ENCODE measurements at regions not wholly inside any gene's neighbourhood (a gene's known extent, or its start where the extent isn't known, plus 50 kb on each side); places are given as distances from the start of the nearest gene placed in this dataset.

DNA sequence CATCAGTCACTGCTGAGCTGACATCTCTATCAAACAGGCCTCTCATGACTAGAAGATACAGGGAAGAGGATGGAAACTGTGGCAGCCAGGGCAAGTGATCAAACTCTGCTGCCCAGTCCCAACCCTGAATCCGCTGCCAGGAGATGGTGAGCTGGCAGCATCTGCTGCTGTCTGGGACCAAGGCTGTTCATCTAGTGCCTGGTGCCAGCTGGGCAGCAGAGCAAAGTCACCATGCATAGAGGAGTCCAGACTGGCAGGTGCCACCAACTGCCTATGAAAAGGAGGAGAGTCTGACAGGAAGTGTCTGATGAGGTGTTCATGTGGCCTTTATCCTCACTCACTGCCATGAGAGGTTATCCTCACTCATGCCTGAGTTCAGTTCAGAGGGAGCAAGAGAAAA, 518.9 kb downstream of the MID1IP1 start:
- peaks cover 64% of the 10 kb centered on the region for H3K9me3 Mint-ChIP-seq
- no peaks in the 10 kb centered on the region for H3K4me1 Mint-ChIP-seq
- TF ChIP-seq, protein P1, sequence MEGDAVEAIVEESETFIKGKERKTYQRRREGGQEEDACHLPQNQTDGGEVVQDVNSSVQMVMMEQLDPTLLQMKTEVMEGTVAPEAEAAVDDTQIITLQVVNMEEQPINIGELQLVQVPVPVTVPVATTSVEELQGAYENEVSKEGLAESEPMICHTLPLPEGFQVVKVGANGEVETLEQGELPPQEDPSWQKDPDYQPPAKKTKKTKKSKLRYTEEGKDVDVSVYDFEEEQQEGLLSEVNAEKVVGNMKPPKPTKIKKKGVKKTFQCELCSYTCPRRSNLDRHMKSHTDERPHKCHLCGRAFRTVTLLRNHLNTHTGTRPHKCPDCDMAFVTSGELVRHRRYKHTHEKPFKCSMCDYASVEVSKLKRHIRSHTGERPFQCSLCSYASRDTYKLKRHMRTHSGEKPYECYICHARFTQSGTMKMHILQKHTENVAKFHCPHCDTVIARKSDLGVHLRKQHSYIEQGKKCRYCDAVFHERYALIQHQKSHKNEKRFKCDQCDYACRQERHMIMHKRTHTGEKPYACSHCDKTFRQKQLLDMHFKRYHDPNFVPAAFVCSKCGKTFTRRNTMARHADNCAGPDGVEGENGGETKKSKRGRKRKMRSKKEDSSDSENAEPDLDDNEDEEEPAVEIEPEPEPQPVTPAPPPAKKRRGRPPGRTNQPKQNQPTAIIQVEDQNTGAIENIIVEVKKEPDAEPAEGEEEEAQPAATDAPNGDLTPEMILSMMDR (conservative IDR thresholded peaks at IDR 0.05): no peak
- H3K27ac ChIP-seq (ENCODE audit: low read depth, low read length): no peak overlapping the region
- 100% methylated on average over 1 of the region's 1 CpG; no CpG with 5 or more reads in 1 of the 2 experiments for WGBS, 2 experiments (ENCODE audit: insufficient coverage in 1 of 2, insufficient read length in 1 of 2)
- H3K27ac Mint-ChIP-seq: no peak overlapping the region
- H3K4me3 ChIP-seq (ENCODE audit: low read length): no peak overlapping the region
- no peaks in the 10 kb centered on the region for H3K4me1 ChIP-seq (ENCODE audit: control insufficient read depth, insufficient read depth, low read length)
- no peak overlapping the region for H3K4me3 Mint-ChIP-seq
- no peaks in the 10 kb centered on the region for H3K27me3 Mint-ChIP-seq (ENCODE audit: insufficient read depth)
- H3K36me3 Mint-ChIP-seq (ENCODE audit: low read depth): no peaks in the 10 kb centered on the region
- H3K9me3 ChIP-seq (ENCODE audit: control insufficient read depth, low read length): no peaks in the 10 kb centered on the region
- H3K36me3 ChIP-seq (ENCODE audit: control insufficient read depth, insufficient read depth, low read length): no peaks in the 10 kb centered on the region
- no peak for DNase-seq
- H3K9ac ChIP-seq (ENCODE audit: extremely low read depth, low read length, poor library complexity, severe bottlenecking): no peak overlapping the region
- no peaks in the 10 kb centered on the region for H3K27me3 ChIP-seq (ENCODE audit: control insufficient read depth, insufficient read depth, low read length, poor library complexity, severe bottlenecking)

DNA sequence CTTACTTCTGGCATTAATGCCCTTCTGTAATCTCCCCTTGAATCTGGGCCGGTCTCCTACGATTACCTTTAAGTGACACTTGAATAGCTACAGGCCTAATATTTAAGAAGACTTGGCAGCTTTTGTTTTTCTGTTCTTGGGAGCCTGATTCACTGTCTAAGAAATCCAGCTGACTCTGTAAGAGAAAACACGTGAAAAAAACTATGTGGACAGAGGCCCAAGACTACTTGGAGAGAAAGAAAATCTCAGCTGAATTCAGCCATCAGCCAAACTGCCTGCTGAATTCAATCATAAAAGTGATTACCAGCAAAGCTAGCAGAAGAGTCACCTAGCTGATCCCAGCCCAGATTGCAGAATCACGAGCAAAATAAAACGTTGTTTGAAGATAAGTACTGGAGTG, 521.2 kb downstream of the MID1IP1 start:
- no peaks in the 10 kb centered on the region for H3K4me1 ChIP-seq (ENCODE audit: control insufficient read depth, insufficient read depth, low read length)
- H3K9me3 ChIP-seq (ENCODE audit: control insufficient read depth, low read length): no peaks in the 10 kb centered on the region
- no peak overlapping the region for H3K27ac ChIP-seq (ENCODE audit: low read depth, low read length)
- WGBS, 2 experiments (ENCODE audit: insufficient coverage in 1 of 2, insufficient read length in 1 of 2): 98 to 100% methylated on average over 2 to 5 of the region's 5 CpGs
- TF ChIP-seq, protein P1 (conservative IDR thresholded peaks at IDR 0.05): no peak
- H3K9ac ChIP-seq (ENCODE audit: extremely low read depth, low read length, poor library complexity, severe bottlenecking): no peak overlapping the region
- no peak overlapping the region for H3K4me3 Mint-ChIP-seq
- H3K4me1 Mint-ChIP-seq: no peaks in the 10 kb centered on the region
- H3K9me3 Mint-ChIP-seq: peaks cover 56% of the 10 kb centered on the region
- no peaks in the 10 kb centered on the region for H3K27me3 Mint-ChIP-seq (ENCODE audit: insufficient read depth)
- H3K36me3 ChIP-seq (ENCODE audit: control insufficient read depth, insufficient read depth, low read length): no peaks in the 10 kb centered on the region
- H3K27ac Mint-ChIP-seq: no peak overlapping the region
- no peak overlapping the region for H3K4me3 ChIP-seq (ENCODE audit: low read length)
- H3K36me3 Mint-ChIP-seq (ENCODE audit: low read depth): no peaks in the 10 kb centered on the region
- no peak for DNase-seq
- H3K27me3 ChIP-seq (ENCODE audit: control insufficient read depth, insufficient read depth, low read length, poor library complexity, severe bottlenecking): no peaks in the 10 kb centered on the region

DNA sequence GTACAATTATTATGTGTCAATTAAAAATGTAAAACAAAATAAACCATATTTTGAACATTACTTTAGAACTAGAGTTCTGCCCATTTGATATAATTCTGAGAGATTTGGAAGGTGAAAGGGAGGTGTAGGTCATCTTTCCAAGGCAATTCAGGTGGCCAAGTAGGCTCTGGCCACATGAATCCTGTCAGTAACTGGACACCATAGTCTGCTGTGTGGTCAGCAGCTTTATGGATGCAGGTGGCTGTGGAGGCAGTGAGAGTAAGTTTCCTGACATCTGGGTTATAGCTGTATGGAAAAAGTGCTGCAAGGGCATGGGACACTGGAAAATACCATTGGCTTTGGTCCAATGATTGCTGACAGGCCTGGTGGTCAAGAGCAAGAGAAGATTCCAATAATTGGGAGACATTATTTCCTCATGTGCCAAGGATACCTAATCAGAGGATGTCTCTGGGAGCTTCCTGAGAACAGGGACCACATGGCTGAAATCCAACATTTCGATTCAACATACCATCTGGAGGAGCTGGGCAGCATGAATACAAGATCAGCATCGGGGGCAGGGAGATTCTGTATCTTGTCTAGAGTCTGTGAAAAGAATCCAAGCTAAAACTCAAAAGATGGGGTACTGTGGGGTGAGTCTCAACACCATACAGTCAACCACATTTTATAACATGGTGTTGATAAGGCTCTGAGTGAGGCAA, 523.1 kb downstream of the MID1IP1 start:
- no peak for DNase-seq
- Mint-ChIP-seq H3K4me1 (peaks cover 3% of the 10 kb centered on the region), H3K27me3 (ENCODE audit: insufficient read depth) (no peaks in the 10 kb centered on the region), H3K36me3 (ENCODE audit: low read depth) (no peaks in the 10 kb centered on the region), H3K4me3 (no peak overlapping the region), H3K9me3 (peaks cover 53% of the 10 kb centered on the region), H3K27ac (no peak overlapping the region)
- 96% methylated on average over 2 of the region's 2 CpGs; no CpG with 5 or more reads in 1 of the 2 experiments for WGBS, 2 experiments (ENCODE audit: insufficient coverage in 1 of 2, insufficient read length in 1 of 2)
- Histone ChIP-seq H3K9me3 (ENCODE audit: control insufficient read depth, low read length) (no peaks in the 10 kb centered on the region), H3K9ac (ENCODE audit: extremely low read depth, low read length, poor library complexity, severe bottlenecking) (no peak overlapping the region), H3K4me1 (ENCODE audit: control insufficient read depth, insufficient read depth, low read length) (no peaks in the 10 kb centered on the region), H3K27me3 (ENCODE audit: control insufficient read depth, insufficient read depth, low read length, poor library complexity, severe bottlenecking) (no peaks in the 10 kb centered on the region), H3K4me3 (ENCODE audit: low read length) (no peak overlapping the region), H3K36me3 (ENCODE audit: control insufficient read depth, insufficient read depth, low read length) (no peaks in the 10 kb centered on the region), H3K27ac (ENCODE audit: low read depth, low read length) (no peak overlapping the region)
- TF ChIP-seq, protein P1 (conservative IDR thresholded peaks at IDR 0.05): no peak

Data from endodermal cell (in vitro differentiated cells).